ENCODE measurements at regions not wholly inside any gene's neighbourhood (a gene's known extent, or its start where the extent isn't known, plus 50 kb on each side); places are given as distances from the start of the nearest gene placed in this dataset.

DNA sequence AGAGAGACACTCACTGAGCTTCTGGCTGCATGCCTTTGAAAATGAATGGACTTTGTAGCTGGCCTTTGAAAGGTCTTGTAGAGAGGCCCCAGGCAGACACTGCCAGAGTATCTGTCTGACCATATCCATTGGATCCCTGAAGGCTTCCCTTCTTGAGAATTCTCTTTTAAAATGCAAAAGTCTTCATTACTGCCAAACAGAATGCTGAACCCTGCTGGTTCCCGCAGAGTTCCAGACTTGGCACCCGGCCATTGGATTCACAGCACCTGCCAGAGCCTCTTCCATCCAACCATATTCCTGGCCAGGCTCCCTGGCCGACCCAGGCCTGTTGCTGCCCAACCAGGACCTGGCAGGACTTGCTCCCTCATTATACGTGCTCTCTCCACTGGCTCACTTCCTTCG lies 182.5 kb downstream of the GXYLT1 start:
- no peak for DNase-seq (ENCODE audit: low read depth)
- H3K4me3 ChIP-seq (ENCODE audit: low read depth, low read length), result no peak overlapping the region
- TF ChIP-seq CTCF (IDR thresholded peaks at IDR 0.05; ENCODE audit: low read depth, low read length, missing control alignments), result no peak

GRCh38 chr12:41959271-41959670 lies 185.4 kb downstream of the GXYLT1 start:
- TF ChIP-seq CTCF (IDR thresholded peaks at IDR 0.05; ENCODE audit: low read depth, low read length, missing control alignments), result no peak
- H3K4me3 ChIP-seq (ENCODE audit: low read depth, low read length), result no peak overlapping the region
- DNase-seq (ENCODE audit: low read depth), result no peak

DNA sequence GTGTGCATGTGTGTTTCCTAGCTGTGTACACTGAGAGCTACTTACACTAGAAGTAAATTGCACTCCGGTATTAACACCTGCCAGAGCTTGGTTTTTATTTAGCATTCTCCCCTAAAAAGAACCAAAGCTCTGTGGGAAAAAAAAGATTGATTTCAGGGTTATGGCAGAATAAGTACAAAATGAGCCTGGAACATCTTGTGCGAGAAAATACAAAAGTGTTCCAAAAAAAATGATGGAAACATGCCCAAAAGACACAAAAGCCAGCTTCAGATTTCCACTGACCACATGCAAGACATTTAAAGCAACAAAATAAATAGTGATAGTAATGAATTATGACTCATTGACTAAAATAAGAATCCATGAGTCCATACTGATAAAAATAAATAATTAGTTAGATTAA lies 188.3 kb downstream of the GXYLT1 start:
- no peak for DNase-seq (ENCODE audit: low read depth)
- H3K4me3 ChIP-seq (ENCODE audit: low read depth, low read length), result no peak overlapping the region
- TF ChIP-seq CTCF (IDR thresholded peaks at IDR 0.05; ENCODE audit: low read depth, low read length, missing control alignments), result no peak

- DNase-seq (ENCODE audit: low read depth), result no peak
- no peak for TF ChIP-seq CTCF (IDR thresholded peaks at IDR 0.05; ENCODE audit: low read depth, low read length, missing control alignments)
- H3K4me3 ChIP-seq (ENCODE audit: low read depth, low read length), result no peak overlapping the region
These were observed 194.2 kb downstream of the GXYLT1 start for GRCh38 chr12:41950455-41950854.

DNA sequence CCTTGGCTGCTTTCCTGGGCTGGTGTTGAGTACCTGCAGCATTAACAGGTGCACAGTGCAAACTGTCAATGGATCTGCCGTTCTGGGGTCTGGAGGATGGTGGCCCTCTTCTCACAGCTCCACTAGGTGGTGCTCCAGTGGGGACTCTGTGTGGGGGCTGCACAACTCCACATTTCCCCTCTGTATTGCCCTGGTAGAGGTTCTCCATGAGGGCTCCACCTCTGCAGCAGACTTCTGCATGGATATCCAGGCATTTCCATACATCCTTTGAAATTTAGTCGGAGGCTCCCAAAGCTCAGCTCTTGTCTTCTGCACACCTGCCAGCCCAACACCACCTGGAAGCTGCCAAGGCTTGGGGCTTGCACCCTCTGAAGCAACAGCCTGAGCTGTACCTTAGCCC lies 198.6 kb downstream of the GXYLT1 start:
- no peak for TF ChIP-seq CTCF (IDR thresholded peaks at IDR 0.05; ENCODE audit: low read depth, low read length, missing control alignments)
- no peak overlapping the region for H3K4me3 ChIP-seq (ENCODE audit: low read depth, low read length)
- no peak for DNase-seq (ENCODE audit: low read depth)

DNA sequence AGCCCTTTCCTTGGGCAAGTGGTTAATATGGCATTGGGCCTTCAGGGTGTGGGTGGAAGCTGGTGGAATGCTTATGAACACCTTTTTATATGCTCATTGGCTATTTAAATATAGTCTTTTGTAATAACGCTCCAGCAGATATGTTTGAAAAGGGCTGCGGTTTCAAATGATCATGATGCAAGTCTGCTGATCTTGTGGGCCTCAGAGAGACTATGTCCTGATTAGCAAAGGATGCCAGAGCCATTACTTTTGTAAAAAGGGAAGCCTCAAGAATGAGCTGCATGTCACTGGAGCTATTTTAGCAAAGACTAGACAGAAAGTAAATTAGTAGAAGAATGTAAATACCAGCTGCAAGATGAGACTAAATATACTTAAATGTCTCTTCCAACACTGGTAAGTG lies 200.5 kb downstream of the GXYLT1 start:
- no peak for TF ChIP-seq CTCF (IDR thresholded peaks at IDR 0.05; ENCODE audit: low read depth, low read length, missing control alignments)
- DNase-seq (ENCODE audit: low read depth), result no peak
- no peak overlapping the region for H3K4me3 ChIP-seq (ENCODE audit: low read depth, low read length)

DNA sequence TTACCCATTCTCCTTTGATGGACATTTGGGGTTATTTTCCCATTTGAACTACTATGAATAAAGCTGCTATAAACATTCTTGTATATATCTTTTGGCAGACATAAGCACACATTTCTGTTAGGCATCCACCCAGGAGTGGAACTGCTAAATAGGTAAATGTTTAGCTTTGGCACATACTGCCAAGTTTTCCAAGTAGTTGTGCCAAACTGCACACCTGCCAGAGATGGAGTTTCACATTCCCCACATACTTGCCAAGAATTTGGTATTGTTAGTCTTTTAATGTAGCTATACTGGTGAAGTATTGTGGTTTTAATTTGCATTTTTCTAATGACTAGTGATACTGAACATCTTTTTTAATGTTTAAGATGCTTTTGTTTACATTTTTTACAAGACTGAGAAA lies 201.0 kb downstream of the GXYLT1 start:
- no peak for TF ChIP-seq CTCF (IDR thresholded peaks at IDR 0.05; ENCODE audit: low read depth, low read length, missing control alignments)
- H3K4me3 ChIP-seq (ENCODE audit: low read depth, low read length), result no peak overlapping the region
- no peak for DNase-seq (ENCODE audit: low read depth)
